GM18870 (cell line): ENCODE measurements at regions not wholly inside any gene's neighbourhood (a gene's known extent, or its start where the extent isn't known, plus 50 kb on each side); places are given as distances from the start of the nearest gene placed in this dataset.

ENCODE experiments used
- ATAC-seq: cut with Tn5 transposase; IDR thresholded peaks from one replicate; pipeline ENCODE4 v1.9.1; 2021; ENCODE audit warnings: moderate library complexity; ENCODE audit not compliant: unreplicated experiment

DNA sequence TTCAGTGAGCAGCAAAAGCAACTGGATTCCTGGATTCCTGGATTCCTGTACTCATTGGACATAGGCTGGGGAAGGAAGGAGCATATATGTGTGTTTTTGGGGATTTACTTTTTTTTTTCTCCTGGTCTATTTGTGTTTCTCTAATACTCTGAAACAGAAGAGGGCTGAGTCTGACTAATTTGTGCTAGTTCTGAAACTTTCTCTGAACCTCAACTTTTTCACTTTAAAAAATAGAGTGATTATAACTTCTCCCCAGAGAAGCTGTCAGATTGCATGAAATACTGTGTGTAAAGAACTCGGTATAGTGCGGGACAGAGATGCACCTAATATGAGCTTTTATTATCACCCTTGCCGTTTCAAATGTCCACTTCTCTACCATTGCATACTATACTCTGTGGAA, 529.5 kb downstream of the TMTC2 start:
- ATAC-seq: no peak

GRCh38 chr12:83214185-83214584, 527.5 kb downstream of the TMTC2 start:
- ATAC-seq: no peak

DNA sequence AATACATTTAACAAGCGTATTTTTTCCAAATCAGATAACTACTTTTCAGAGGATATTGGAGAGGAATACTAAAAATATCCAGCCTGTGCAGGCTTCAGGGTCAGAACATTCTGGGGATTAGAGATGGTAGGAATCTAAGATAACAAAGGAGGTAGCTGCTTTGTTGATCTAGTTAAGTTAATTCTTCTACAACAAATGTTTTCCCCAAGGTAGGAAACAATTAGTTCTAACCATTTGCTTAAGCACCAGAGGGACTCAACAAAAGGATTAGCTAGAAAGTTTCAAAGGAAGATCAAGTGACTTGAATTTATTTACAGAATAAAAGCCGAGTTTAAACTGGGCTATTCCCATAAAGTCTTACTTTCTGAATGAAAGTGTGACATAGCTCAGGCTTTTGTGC, 524.2 kb downstream of the TMTC2 start:
- no peak for ATAC-seq

DNA sequence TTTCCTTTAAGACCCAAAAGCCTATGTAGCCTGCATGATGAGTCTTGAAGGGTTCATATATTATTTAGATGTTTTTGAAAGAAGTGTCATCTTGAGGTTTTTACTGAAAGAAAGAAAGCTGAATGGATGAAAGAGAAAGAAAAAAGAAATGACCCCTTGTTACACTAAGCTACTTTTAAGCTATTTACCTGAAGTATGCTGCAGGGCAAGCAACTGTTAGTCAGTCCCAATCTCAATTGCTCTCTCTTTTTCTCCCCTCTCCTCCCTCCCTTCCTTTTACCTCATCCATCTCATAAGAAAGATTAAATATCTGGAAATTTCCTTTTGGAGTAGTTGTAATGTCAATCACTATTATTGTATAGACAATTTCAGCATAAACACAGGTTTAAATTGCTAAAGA, 512.4 kb downstream of the TMTC2 start:
- no peak for ATAC-seq

GRCh38 chr12:83198291-83199015, 511.7 kb downstream of the TMTC2 start:
- ATAC-seq: no peak

DNA sequence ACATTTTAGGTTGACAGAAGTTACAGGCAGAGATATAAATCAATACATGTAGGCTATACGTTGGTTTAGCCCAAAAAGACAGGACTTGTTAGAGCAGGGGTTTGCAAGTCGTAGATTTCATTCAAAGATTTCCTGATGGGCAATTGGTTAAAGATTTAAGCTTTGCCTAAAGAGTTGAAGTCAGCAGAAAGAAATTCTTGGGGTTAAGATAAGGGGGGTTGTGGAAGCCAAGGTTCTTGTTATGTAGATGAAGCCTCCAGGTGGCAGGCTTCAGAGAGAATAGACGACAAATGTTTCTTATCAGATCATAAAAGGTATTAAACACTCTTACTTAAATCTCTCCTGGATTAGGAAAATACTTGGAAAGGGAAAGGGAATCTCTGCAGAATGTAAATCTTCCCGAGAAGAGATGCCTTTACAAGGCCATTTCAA, 510.8 kb downstream of the TMTC2 start:
- ATAC-seq: no peak

GRCh38 chr12:83196694-83197350, 510.1 kb downstream of the TMTC2 start:
- no peak for ATAC-seq

GRCh38 chr12:83190631-83191390, 504.1 kb downstream of the TMTC2 start:
- ATAC-seq: no peak

DNA sequence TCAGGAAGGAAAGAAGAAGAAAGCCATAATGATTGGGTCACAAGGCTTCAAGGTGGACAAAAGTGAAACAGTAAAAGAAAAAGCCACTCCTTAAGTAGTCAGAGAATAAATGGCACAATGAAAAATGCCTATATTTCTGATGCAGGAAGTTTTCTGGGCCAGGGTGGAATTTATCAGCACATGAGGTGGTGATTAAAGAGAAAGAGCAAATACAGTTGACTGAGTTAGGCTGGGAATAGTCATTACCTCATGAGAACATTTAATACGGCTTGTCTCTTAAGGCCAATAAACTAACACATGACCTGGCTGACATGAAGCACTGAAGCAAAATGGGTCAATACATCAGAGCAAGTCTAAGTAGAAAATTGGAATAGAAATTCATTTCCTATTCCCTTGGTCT, 499.7 kb downstream of the TMTC2 start:
- ATAC-seq: no peak

- no peak for ATAC-seq
Observed at GRCh38 chr12:83185241-83185640, 498.5 kb downstream of the TMTC2 start.
